ENCODE measurements at regions not wholly inside any gene's neighbourhood (a gene's known extent, or its start where the extent isn't known, plus 50 kb on each side); places are given as distances from the start of the nearest gene placed in this dataset.

GRCh38 chr2:238554468-238555315 is 128.0 kb downstream of the ASB1 start:
- DNase-seq (ENCODE audit: low spot score), result no peak
- intact Hi-C loops (cut with DNase I), result no loop called here

- intact Hi-C loops (cut with DNase I), result no loop called here
- no peak for DNase-seq (ENCODE audit: low spot score)
These were observed 129.2 kb downstream of the ASB1 start for GRCh38 chr2:238555786-238556542.

GRCh38 chr2:238557431-238557830 is 130.7 kb downstream of the ASB1 start:
- DNase-seq (ENCODE audit: low spot score), result no peak
- intact Hi-C loops (cut with DNase I), result no loop called here

GRCh38 chr2:238557936-238558335 is 131.2 kb downstream of the ASB1 start:
- DNase-seq (ENCODE audit: low spot score), result no peak
- intact Hi-C loops (cut with DNase I), result no loop called here

- intact Hi-C loops (cut with DNase I), result no loop called here
These were observed 131.9 kb downstream of the ASB1 start for GRCh38 chr2:238558456-238559099.

GRCh38 chr2:238560234-238560633 is 133.5 kb downstream of the ASB1 start:
- intact Hi-C loops (cut with DNase I), result no loop called here
- DNase-seq (ENCODE audit: low spot score), result peak; percentile 76

More at GRCh38 chr2:238558456-238559099, 131.9 kb downstream of the ASB1 start:
- no peak for DNase-seq (ENCODE audit: low spot score)

- no peak for DNase-seq (ENCODE audit: low spot score)
- intact Hi-C loops (cut with DNase I), result no loop called here
These were observed 134.5 kb downstream of the ASB1 start for GRCh38 chr2:238561230-238561629.

GRCh38 chr2:238562446-238562845 is 135.7 kb downstream of the ASB1 start:
- no peak for DNase-seq (ENCODE audit: low spot score)
- intact Hi-C loops (cut with DNase I), result no loop called here

GRCh38 chr2:238563551-238563950 is 136.8 kb downstream of the ASB1 start:
- intact Hi-C loops (cut with DNase I), result no loop called here
- DNase-seq (ENCODE audit: low spot score), result peak; percentile 14

- intact Hi-C loops (cut with DNase I), result no loop called here
- peak; percentile 61 for DNase-seq (ENCODE audit: low spot score)
These were observed 137.7 kb downstream of the ASB1 start for GRCh38 chr2:238564286-238564920.

GRCh38 chr2:238565031-238565430 is 138.3 kb downstream of the ASB1 start:
- intact Hi-C loops (cut with DNase I), result no loop called here
- DNase-seq (ENCODE audit: low spot score), result peak; percentile 43

GRCh38 chr2:238566001-238566645 is 139.4 kb downstream of the ASB1 start:
- intact Hi-C loops (cut with DNase I), result no loop called here
- DNase-seq (ENCODE audit: low spot score), result peak; percentile 63

- intact Hi-C loops (cut with DNase I), result no loop called here
- peak; percentile 58 for DNase-seq (ENCODE audit: low spot score)
These were observed 140.5 kb downstream of the ASB1 start for GRCh38 chr2:238567067-238567855.

GRCh38 chr2:238567996-238568395 is 141.3 kb downstream of the ASB1 start:
- intact Hi-C loops (cut with DNase I), result no loop called here
- peak; percentile 64 for DNase-seq (ENCODE audit: low spot score)

GRCh38 chr2:238568455-238569440 is 142.0 kb downstream of the ASB1 start:
- intact Hi-C loops (cut with DNase I), result no loop called here
- peak; percentile 75 for DNase-seq (ENCODE audit: low spot score)

GRCh38 chr2:238569507-238570195 is 142.9 kb downstream of the ASB1 start:
- DNase-seq (ENCODE audit: low spot score), result peak; percentile 79
- intact Hi-C loops (cut with DNase I), result no loop called here

GRCh38 chr2:238570391-238570790 is 143.7 kb downstream of the ASB1 start:
- intact Hi-C loops (cut with DNase I), result no loop called here
- peak; percentile 49 for DNase-seq (ENCODE audit: low spot score)

Measured in posterior vena cava (tissue), 2 donors.